HFFc6 (cell line): ENCODE measurements at regions not wholly inside any gene's neighbourhood (a gene's known extent, or its start where the extent isn't known, plus 50 kb on each side); places are given as distances from the start of the nearest gene placed in this dataset.

ENCODE experiments used
- DNase-seq: peaks from one replicate; pipeline ENCODE4 v3.0.0-alpha.2; 2018
- H3K27ac Mint-ChIP-seq: 2 replicates; pipeline ENCODE4 v1.8.0; 2020; ENCODE audit warnings: mild to moderate bottlenecking, mixed read lengths
- H3K27me3 Mint-ChIP-seq: 2 replicates; pipeline ENCODE4 v1.8.0; 2021; ENCODE audit warnings: mild to moderate bottlenecking, moderate library complexity, mixed read lengths; ENCODE audit not compliant: insufficient read depth
- H3K36me3 Mint-ChIP-seq: 2 replicates; pipeline ENCODE4 v1.8.0; 2021; ENCODE audit warnings: low read depth, mixed read lengths
- H3K4me1 Mint-ChIP-seq: 2 replicates; pipeline ENCODE4 v1.8.0; 2020; ENCODE audit warnings: low read depth, mixed read lengths
- H3K4me3 Mint-ChIP-seq: 2 replicates; pipeline ENCODE4 v1.8.0; 2020; ENCODE audit warnings: mild to moderate bottlenecking, moderate library complexity, mixed read lengths
- H3K9me3 Mint-ChIP-seq: 2 replicates; pipeline ENCODE4 v1.8.0; 2020; ENCODE audit warnings: mild to moderate bottlenecking, mixed read lengths
- CTCF ChIP-seq: fragments of 200-600 bp; sonication (generic); IDR thresholded peaks from 2 replicates; pipeline ENCODE4 v1.5.0; 2021; ENCODE audit warnings: antibody characterized with exemption, mild to moderate bottlenecking

DNA sequence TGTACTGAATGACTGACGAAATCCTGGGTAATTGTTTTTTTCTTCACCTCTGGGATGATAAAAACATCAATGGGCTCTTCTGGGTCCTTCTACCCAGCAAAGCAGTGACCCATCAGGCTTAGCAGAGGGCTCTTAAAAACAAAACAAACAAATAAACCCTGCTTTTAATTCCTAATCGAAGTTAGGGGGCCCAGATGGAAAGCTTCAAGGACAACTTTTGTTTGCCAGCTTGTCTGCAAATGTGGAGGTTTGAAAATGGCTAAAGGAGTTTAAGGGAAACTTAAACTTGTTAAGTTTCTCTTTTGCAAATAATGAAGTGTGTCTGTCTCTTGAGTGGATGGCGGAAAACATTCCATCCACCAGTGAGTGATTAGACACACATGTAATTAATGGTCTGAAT is 327.2 kb downstream of the SATB2 start:
- H3K27me3 Mint-ChIP-seq: no peaks in the 10 kb centered on the region
- no peaks in the 10 kb centered on the region for H3K4me1 Mint-ChIP-seq
- no peak for DNase-seq
- no peaks in the 10 kb centered on the region for H3K9me3 Mint-ChIP-seq
- TF ChIP-seq CTCF: no peak
- H3K36me3 Mint-ChIP-seq: no peaks in the 10 kb centered on the region
- no peak overlapping the region for H3K4me3 Mint-ChIP-seq
- H3K27ac Mint-ChIP-seq: no peak overlapping the region

DNA sequence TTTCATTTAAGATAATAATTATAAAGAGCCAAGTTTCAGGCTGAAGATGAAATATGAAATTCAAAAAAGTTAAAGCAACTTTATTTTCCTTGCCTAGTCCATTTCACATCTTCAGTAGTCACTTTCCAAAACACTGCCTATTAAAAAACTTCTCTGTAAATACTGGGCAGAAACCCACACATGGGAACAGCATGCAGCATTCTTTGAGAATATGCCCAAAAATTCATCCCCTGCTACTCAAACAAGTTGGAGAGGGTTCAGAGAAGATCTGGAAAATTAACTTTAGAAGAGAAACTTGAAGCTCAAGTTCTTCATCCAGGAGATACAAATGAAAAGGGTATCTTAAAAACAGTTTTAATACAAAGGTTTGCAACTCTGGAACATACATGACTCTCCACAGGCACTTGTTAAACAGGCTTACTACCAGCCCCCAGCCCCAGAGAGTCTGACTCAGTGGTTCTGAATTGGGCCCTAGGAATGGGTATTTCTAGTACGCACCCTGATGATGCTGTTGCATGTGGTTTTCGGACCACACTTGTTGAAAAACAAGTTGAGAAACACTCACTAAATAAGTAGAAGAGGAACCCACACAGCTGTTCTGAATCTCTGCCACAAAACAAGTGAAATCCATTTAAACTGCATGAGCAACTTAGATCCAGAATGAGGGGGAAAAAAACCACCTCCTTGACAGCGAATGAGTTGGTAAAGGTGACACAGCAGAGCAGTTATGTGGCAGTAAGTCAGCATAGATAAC is 329.1 kb downstream of the SATB2 start:
- no peaks in the 10 kb centered on the region for H3K27me3 Mint-ChIP-seq
- H3K4me1 Mint-ChIP-seq: no peaks in the 10 kb centered on the region
- no peaks in the 10 kb centered on the region for H3K9me3 Mint-ChIP-seq
- H3K36me3 Mint-ChIP-seq: no peaks in the 10 kb centered on the region
- no peak overlapping the region for H3K27ac Mint-ChIP-seq
- TF ChIP-seq CTCF: no peak
- DNase-seq: no peak
- H3K4me3 Mint-ChIP-seq: no peak overlapping the region

GRCh38 chr2:199119796-199120195 is 337.9 kb downstream of the SATB2 start:
- no peak for TF ChIP-seq CTCF
- Mint-ChIP-seq H3K4me3 (no peak overlapping the region), H3K36me3 (no peaks in the 10 kb centered on the region), H3K9me3 (peaks cover 4% of the 10 kb centered on the region), H3K27me3 (no peaks in the 10 kb centered on the region; the same call in 1 of the 2 replicates), H3K27ac (no peak overlapping the region), H3K4me1 (no peaks in the 10 kb centered on the region)
- DNase-seq: no peak

- Mint-ChIP-seq H3K36me3 (no peaks in the 10 kb centered on the region), H3K4me1 (no peaks in the 10 kb centered on the region), H3K9me3 (peaks cover 4% of the 10 kb centered on the region), H3K4me3 (no peak overlapping the region), H3K27ac (no peak overlapping the region), H3K27me3 (no peaks in the 10 kb centered on the region; the same call in 1 of the 2 replicates)
- no peak for TF ChIP-seq CTCF
- DNase-seq: no peak
Observed at GRCh38 chr2:199118673-199119112, 339.0 kb downstream of the SATB2 start.

GRCh38 chr2:199115169-199115568 is 342.6 kb downstream of the SATB2 start:
- no peak for TF ChIP-seq CTCF
- Mint-ChIP-seq H3K4me3 (no peak overlapping the region), H3K4me1 (no peaks in the 10 kb centered on the region), H3K27ac (no peak overlapping the region), H3K36me3 (no peaks in the 10 kb centered on the region), H3K9me3 (peaks cover 4% of the 10 kb centered on the region), H3K27me3 (no peaks in the 10 kb centered on the region)
- no peak for DNase-seq
